ENCODE measurements at regions not wholly inside any gene's neighbourhood (a gene's known extent, or its start where the extent isn't known, plus 50 kb on each side); places are given as distances from the start of the nearest gene placed in this dataset.

- no peak for TF ChIP-seq CTCF (conservative IDR thresholded peaks at IDR 0.05)
- TF ChIP-seq ZFX (IDR thresholded peaks at IDR 0.05): no peak
Observed at GRCh38 chr4:38537666-38538065, 126.3 kb upstream of the KLF3 start.

Measured in C4-2B (cell line).